ENCODE measurements at regions not wholly inside any gene's neighbourhood (a gene's known extent, or its start where the extent isn't known, plus 50 kb on each side); places are given as distances from the start of the nearest gene placed in this dataset.

- no peak overlapping the region for H3K27ac ChIP-seq (ENCODE audit: control insufficient read depth, insufficient read depth)
- intact Hi-C loops (cut with micrococcal nuclease; ENCODE audit: unreplicated experiment), result no loop called here
- CTCF ChIA-PET, result no interaction called here
- 0% methylated on average over 1 of the region's 1 CpG for WGBS (ENCODE audit: insufficient coverage, insufficient replicate concordance, low lambda C conversion rate, missing lambda C conversion rate)
- no peaks in the 10 kb centered on the region for H3K79me2 ChIP-seq (ENCODE audit: control insufficient read depth, insufficient read depth, low read length)
- POLR2A ChIA-PET, result no interaction called here
- SMC1A ChIA-PET (ENCODE audit: uncharacterized antibody, unreplicated experiment), result no interaction called here
- H3K9me3 ChIP-seq (replicated peaks; ENCODE audit: control insufficient read depth, insufficient read depth, low read length), result no peaks in the 10 kb centered on the region
- H3K36me3 ChIP-seq (ENCODE audit: control insufficient read depth in 2 of 2, insufficient read depth in 2 of 2, low read length in 1 of 2), result no peaks in the 10 kb centered on the region
- H4K20me1 ChIP-seq (ENCODE audit: control insufficient read depth, insufficient read depth), result no peaks in the 10 kb centered on the region
- BruUV-seq (replicated peaks), result no TSS peak
- H3K4me1 ChIP-seq (ENCODE audit: control insufficient read depth, insufficient read depth, low read length), result no peaks in the 10 kb centered on the region
- H3K9ac ChIP-seq (ENCODE audit: control insufficient read depth, insufficient read depth, low read length), result no peak overlapping the region
- in situ Hi-C loops (cut with MboI), result no loop called here
- RAD21 ChIA-PET (ENCODE audit: unreplicated experiment), result no interaction called here
- FAIRE-seq, result no peak
- ATAC-seq, result no peak
- DNase-seq (ENCODE audit: low read depth, low spot score), result no peak
- H3K4me3 ChIP-seq, result no peak overlapping the region
- no peaks in the 10 kb centered on the region for H3K27me3 ChIP-seq (replicated peaks in 1 of 2; ENCODE audit: control insufficient read depth in 2 of 2, insufficient read depth in 2 of 2, low read length in 1 of 2)
- no peak overlapping the region for H3K4me2 ChIP-seq (ENCODE audit: control insufficient read depth, insufficient read depth)
- no peak overlapping the region for H2AFZ ChIP-seq (ENCODE audit: control insufficient read depth, low read depth, low read length)
- TF ChIP-seq ASH2L (IDR thresholded peaks at IDR 0.05; ENCODE audit: borderline replicate concordance, low read depth) (no peak), ZNF384 (IDR thresholded peaks at IDR 0.05; ENCODE audit: borderline replicate concordance, low read depth, low read length) (no peak), IRF5 (IDR thresholded peaks at IDR 0.05; ENCODE audit: borderline replicate concordance) (no peak), E2F4 (IDR thresholded peaks at IDR 0.05; ENCODE audit: low read depth, low read length) (no peak), SRF (IDR thresholded peaks at IDR 0.05; ENCODE audit: low read depth in 2 of 2, low read length in 2 of 2) (no peak), HDAC2 (IDR thresholded peaks at IDR 0.05) (no peak), CBX5 (IDR thresholded peaks at IDR 0.05; ENCODE audit: low read depth) (no peak), KAT2A (conservative IDR thresholded peaks at IDR 0.05; ENCODE audit: control insufficient read depth, low read depth, low read length) (no peak), MEF2B (IDR thresholded peaks at IDR 0.05; ENCODE audit: partially characterized antibody, poor library complexity, severe bottlenecking) (no peak), ZNF24 (IDR thresholded peaks at IDR 0.05) (no peak), FOXM1 (IDR thresholded peaks at IDR 0.05; ENCODE audit: low read depth, low read length) (no peak), ZNF207 (IDR thresholded peaks at IDR 0.05; ENCODE audit: borderline replicate concordance) (no peak)
- TF ChIP-seq, protein P1, sequence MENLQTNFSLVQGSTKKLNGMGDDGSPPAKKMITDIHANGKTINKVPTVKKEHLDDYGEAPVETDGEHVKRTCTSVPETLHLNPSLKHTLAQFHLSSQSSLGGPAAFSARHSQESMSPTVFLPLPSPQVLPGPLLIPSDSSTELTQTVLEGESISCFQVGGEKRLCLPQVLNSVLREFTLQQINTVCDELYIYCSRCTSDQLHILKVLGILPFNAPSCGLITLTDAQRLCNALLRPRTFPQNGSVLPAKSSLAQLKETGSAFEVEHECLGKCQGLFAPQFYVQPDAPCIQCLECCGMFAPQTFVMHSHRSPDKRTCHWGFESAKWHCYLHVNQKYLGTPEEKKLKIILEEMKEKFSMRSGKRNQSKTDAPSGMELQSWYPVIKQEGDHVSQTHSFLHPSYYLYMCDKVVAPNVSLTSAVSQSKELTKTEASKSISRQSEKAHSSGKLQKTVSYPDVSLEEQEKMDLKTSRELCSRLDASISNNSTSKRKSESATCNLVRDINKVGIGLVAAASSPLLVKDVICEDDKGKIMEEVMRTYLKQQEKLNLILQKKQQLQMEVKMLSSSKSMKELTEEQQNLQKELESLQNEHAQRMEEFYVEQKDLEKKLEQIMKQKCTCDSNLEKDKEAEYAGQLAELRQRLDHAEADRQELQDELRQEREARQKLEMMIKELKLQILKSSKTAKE (IDR thresholded peaks at IDR 0.05; ENCODE audit: low read depth, poor library complexity, severe bottlenecking), result no peak
- TF ChIP-seq, protein P2, sequence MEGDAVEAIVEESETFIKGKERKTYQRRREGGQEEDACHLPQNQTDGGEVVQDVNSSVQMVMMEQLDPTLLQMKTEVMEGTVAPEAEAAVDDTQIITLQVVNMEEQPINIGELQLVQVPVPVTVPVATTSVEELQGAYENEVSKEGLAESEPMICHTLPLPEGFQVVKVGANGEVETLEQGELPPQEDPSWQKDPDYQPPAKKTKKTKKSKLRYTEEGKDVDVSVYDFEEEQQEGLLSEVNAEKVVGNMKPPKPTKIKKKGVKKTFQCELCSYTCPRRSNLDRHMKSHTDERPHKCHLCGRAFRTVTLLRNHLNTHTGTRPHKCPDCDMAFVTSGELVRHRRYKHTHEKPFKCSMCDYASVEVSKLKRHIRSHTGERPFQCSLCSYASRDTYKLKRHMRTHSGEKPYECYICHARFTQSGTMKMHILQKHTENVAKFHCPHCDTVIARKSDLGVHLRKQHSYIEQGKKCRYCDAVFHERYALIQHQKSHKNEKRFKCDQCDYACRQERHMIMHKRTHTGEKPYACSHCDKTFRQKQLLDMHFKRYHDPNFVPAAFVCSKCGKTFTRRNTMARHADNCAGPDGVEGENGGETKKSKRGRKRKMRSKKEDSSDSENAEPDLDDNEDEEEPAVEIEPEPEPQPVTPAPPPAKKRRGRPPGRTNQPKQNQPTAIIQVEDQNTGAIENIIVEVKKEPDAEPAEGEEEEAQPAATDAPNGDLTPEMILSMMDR (IDR thresholded peaks at IDR 0.05 in 2 of 3, conservative IDR thresholded peaks at IDR 0.05 in 1 of 3; ENCODE audit: control insufficient read depth in 2 of 3, extremely low read depth in 1 of 3, insufficient read depth in 1 of 3, low read depth in 3 of 3, low read length in 3 of 3), result no peak
- TF ChIP-seq, protein P3, sequence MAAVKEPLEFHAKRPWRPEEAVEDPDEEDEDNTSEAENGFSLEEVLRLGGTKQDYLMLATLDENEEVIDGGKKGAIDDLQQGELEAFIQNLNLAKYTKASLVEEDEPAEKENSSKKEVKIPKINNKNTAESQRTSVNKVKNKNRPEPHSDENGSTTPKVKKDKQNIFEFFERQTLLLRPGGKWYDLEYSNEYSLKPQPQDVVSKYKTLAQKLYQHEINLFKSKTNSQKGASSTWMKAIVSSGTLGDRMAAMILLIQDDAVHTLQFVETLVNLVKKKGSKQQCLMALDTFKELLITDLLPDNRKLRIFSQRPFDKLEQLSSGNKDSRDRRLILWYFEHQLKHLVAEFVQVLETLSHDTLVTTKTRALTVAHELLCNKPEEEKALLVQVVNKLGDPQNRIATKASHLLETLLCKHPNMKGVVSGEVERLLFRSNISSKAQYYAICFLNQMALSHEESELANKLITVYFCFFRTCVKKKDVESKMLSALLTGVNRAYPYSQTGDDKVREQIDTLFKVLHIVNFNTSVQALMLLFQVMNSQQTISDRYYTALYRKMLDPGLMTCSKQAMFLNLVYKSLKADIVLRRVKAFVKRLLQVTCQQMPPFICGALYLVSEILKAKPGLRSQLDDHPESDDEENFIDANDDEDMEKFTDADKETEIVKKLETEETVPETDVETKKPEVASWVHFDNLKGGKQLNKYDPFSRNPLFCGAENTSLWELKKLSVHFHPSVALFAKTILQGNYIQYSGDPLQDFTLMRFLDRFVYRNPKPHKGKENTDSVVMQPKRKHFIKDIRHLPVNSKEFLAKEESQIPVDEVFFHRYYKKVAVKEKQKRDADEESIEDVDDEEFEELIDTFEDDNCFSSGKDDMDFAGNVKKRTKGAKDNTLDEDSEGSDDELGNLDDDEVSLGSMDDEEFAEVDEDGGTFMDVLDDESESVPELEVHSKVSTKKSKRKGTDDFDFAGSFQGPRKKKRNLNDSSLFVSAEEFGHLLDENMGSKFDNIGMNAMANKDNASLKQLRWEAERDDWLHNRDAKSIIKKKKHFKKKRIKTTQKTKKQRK (IDR thresholded peaks at IDR 0.05; ENCODE audit: low read depth, low read length), result no peak
Measured at GRCh38 chr15:47203993-47204392, 513.3 kb upstream of the SEMA6D start.

Data from GM12878 (cell line).